PFSK-1 (cell line): ENCODE measurements at regions not wholly inside any gene's neighbourhood (a gene's known extent, or its start where the extent isn't known, plus 50 kb on each side); places are given as distances from the start of the nearest gene placed in this dataset.

Experiments used
- POLR2AphosphoS5 ChIP-seq: IDR thresholded peaks from 2 replicates; pipeline ENCODE4 v1.6.1; 2012; ENCODE audit warnings: low read depth, mild to moderate bottlenecking, control low read depth, low read length, moderate library complexity
- REST ChIP-seq, 2 experiments: IDR thresholded peaks; 2 replicates each; pipeline versions ENCODE4 v1.6.1 to v1.8.0; 2011 to 2012; ENCODE audit warnings: low read depth in 2 of 2, low read length in 2 of 2, control low read depth in 1 of 2, inconsistent platforms in 1 of 2, mild to moderate bottlenecking in 1 of 2, moderate library complexity in 1 of 2; ENCODE audit not compliant: insufficient read depth in 1 of 2

GRCh38 chr3:104764496-104764895 is 602.2 kb upstream of the ALCAM start:
- TF ChIP-seq POLR2AphosphoS5, result no peak
- TF ChIP-seq REST (IDR thresholded peaks at IDR 0.05; ENCODE audit: insufficient read depth in 1 of 2, low read depth in 2 of 2, low read length in 2 of 2), result no peak
